ENCODE measurements at regions not wholly inside any gene's neighbourhood (a gene's known extent, or its start where the extent isn't known, plus 50 kb on each side); places are given as distances from the start of the nearest gene placed in this dataset.

DNA sequence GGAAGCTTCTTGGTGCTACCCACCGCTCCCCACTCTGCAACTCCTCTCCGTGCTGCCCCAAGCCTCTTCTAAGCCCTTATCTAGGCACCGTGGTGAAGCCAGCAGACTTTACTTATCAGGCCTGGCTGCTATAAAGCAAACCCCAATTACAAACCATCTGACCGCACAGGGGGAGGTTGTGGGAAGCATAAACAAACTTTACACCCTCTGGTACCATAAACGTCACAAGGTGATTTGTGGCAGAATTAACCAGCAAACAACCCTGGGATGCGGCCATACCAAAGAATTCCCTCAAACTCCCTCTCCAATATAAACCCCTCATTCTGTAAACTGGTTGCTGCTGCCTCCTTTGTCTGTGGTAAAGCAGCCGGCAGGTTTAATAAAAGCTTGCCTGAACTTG is 55.2 kb downstream of the MAGEC2 start:
- no peak for DNase-seq (ENCODE audit: low spot score)
- TF ChIP-seq, protein P1, sequence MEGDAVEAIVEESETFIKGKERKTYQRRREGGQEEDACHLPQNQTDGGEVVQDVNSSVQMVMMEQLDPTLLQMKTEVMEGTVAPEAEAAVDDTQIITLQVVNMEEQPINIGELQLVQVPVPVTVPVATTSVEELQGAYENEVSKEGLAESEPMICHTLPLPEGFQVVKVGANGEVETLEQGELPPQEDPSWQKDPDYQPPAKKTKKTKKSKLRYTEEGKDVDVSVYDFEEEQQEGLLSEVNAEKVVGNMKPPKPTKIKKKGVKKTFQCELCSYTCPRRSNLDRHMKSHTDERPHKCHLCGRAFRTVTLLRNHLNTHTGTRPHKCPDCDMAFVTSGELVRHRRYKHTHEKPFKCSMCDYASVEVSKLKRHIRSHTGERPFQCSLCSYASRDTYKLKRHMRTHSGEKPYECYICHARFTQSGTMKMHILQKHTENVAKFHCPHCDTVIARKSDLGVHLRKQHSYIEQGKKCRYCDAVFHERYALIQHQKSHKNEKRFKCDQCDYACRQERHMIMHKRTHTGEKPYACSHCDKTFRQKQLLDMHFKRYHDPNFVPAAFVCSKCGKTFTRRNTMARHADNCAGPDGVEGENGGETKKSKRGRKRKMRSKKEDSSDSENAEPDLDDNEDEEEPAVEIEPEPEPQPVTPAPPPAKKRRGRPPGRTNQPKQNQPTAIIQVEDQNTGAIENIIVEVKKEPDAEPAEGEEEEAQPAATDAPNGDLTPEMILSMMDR (IDR thresholded peaks at IDR 0.05), result no peak
- ATAC-seq (ENCODE audit: low FRiP score), result no peak

DNA sequence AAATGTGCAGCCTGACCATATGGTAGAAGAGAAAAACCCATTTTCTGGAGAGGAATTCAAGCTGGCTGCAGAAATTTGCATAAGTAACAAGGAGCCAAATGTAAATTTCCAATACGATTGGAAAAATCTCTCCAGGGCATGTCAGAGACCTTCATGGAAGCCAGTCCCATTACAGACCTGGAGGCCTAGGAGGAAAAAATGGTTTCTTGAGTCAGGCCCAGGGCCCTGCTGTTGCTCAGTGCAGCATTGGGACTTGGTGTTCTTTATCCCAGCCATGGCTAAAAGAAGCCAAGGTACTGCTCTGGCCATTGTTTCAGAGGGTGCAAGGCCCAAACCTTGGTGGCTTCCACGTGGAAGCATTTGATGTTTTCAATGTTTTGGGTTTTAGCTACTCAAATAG is 70.6 kb downstream of the MAGEC2 start:
- TF ChIP-seq, protein P1 (IDR thresholded peaks at IDR 0.05), result no peak
- no peak for ATAC-seq (ENCODE audit: low FRiP score)
- no peak for DNase-seq (ENCODE audit: low spot score)

DNA sequence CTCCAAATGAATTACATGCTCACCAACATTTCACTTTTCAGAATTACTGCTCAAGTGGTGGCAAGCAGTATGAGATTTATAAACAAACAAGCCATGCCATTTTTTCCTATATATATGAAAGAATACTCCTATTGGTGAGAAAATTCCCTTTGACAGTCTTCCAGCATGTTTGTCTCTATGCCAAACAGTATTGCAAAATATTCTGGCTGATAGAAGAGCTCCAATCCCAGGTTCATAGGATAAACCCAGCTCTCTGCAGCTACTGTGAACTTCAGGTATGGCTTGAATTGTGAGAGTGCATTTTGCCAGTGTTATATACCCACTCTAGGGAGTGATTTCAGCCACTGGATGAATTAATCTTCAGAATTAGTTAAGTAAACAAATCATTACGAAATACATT is 108.8 kb downstream of the MAGEC2 start:
- TF ChIP-seq, protein P1 (IDR thresholded peaks at IDR 0.05), result no peak
- ATAC-seq (ENCODE audit: low FRiP score) (no peak), DNase-seq (ENCODE audit: low spot score) (no peak)

DNA sequence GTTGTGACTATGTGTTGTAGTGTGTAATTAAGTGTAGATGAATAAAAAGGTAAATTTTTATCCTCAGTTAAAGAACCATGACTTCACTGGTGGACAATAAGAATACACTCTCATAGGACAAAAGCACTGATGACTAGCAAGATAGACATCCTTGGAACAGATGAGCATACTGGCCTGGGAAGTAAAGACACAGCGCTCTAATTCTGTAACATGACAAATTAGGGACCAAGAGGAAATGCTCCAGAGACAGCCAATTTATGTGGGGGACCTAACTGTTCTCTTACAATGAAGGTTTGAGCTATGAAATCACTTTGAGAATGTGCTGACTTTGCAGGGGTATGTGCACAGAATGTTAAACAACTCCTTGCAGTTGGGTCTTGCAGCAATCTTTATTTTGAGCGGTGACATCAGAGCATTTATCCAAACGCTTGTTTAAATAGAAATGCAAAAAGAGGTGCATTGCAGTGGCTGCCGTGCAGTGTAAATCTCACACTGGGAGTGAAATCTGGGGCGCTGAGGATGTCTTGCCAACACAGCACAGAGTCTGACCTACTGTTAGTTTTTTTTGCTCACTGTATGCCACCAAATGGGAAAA is 109.3 kb downstream of the MAGEC2 start:
- ATAC-seq (ENCODE audit: low FRiP score), result no peak
- TF ChIP-seq, protein P1 (IDR thresholded peaks at IDR 0.05), result no peak
- no peak for DNase-seq (ENCODE audit: low spot score)

DNA sequence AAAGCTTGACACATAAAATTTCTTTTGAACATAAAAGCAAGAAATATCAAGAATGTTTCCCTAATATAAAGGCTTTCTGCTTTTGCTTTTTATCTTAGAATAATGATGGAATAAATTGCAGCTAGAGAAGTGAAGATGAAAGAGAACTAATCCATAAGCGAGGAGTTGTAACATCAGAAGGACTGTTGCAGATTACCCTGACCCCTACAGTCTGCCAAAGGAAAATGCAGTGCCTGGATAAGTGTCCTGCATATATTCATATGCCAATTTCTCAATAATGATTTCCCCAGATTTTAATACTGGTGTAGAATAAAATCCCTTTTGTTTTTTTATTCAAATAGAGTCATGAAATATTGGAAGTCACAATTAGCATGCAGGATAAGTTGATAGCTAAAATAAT is 115.9 kb downstream of the MAGEC2 start:
- TF ChIP-seq, protein P1 (IDR thresholded peaks at IDR 0.05), result no peak
- DNase-seq (ENCODE audit: low spot score) (no peak), ATAC-seq (ENCODE audit: low FRiP score) (no peak)

DNA sequence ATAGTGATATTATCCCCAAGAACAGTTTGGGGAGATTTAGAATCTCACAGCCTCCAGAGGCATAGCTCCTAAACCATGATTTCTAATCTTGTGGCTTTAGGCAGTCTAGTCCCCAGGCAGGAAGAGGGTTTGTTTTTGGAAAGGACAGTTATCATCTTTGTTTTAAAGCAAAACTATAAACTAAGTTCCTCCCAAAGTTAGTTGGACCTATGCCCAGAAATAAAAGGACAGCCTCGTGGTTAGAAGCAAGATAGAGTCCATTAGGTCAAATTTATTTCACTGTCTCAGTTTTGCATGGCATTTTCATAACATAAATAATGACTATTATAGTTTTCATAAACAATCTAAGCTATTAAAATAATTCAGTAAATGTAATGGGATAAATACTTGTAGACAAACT is 120.5 kb downstream of the MAGEC2 start:
- no peak for ATAC-seq (ENCODE audit: low FRiP score)

DNA sequence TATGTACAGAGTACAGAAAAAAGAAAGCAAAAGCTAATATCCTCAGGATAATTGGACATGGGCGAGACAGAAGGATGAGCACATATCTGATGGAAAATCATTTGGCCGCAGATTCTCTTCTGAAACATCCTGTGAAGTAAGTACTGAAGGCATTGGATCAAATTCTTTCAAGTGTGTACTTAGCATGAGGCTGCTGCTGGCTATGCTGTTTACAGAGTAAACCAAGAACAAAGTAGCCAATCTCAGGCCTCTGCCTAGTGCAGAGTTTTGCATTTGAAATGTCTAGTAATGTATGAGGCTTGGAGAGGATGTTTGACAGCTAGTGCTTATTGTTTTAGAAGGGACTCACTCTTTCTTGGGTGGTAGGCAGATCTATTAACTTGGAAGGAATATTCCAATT is 128.5 kb downstream of the MAGEC2 start:
- no peak for DNase-seq (ENCODE audit: low spot score)
- ATAC-seq (ENCODE audit: low FRiP score), result no peak
- TF ChIP-seq, protein P1 (IDR thresholded peaks at IDR 0.05), result no peak

More for the DNA sequence above, 120.5 kb downstream of the MAGEC2 start:
- no peak for DNase-seq (ENCODE audit: low spot score)
- TF ChIP-seq, protein P1 (IDR thresholded peaks at IDR 0.05), result no peak
